GM23338 (cell line): ENCODE measurements at regions not wholly inside any gene's neighbourhood (a gene's known extent, or its start where the extent isn't known, plus 50 kb on each side); places are given as distances from the start of the nearest gene placed in this dataset.

Experiments used
- ATAC-seq: fragments of 200-7000 bp; cut with Tn5 transposase; 3 replicates; pipeline ENCODE4 v1.9.1; 2020
- DNase-seq: peaks from one replicate; pipeline ENCODE4 v3.0.0-alpha.2; 2015; ENCODE audit warnings: low spot score
- H2AFZ ChIP-seq: fragments of 200-600 bp; sonication (generic); 2 replicates; pipeline ENCODE4 v1.8.0; 2016; ENCODE audit warnings: antibody characterized with exemption, mild to moderate bottlenecking, moderate library complexity
- H3F3A ChIP-seq: fragments of 200-600 bp; sonication (generic); replicated peaks from 2 replicates; pipeline ENCODE4 v1.8.0; 2017; ENCODE audit warnings: antibody characterized with exemption, mixed run types, low read depth
- H3K27ac ChIP-seq: fragments of 200-600 bp; sonication (generic); 2 replicates; pipeline ENCODE4 v1.6.1; 2016; ENCODE audit warnings: low read depth
- H3K27me3 ChIP-seq: fragments of 200-600 bp; sonication (generic); 2 replicates; pipeline ENCODE4 v1.8.0; 2016; ENCODE audit warnings: mild to moderate bottlenecking, mixed run types, moderate library complexity; ENCODE audit not compliant: insufficient read depth
- H3K36me3 ChIP-seq: fragments of 200-600 bp; sonication (generic); 2 replicates; pipeline ENCODE4 v1.8.0; 2016; ENCODE audit warnings: mild to moderate bottlenecking; ENCODE audit not compliant: insufficient read depth
- H3K4me1 ChIP-seq: fragments of 200-600 bp; sonication (generic); 2 replicates; pipeline ENCODE4 v1.8.0; 2016; ENCODE audit warnings: mild to moderate bottlenecking, moderate library complexity; ENCODE audit not compliant: insufficient read depth
- H3K4me2 ChIP-seq: fragments of 200-600 bp; sonication (generic); 2 replicates; pipeline ENCODE4 v1.7.1; 2017; ENCODE audit warnings: mixed run types
- H3K4me3 ChIP-seq: fragments of 200-600 bp; sonication (generic); 2 replicates; pipeline ENCODE4 v1.6.1; 2016; ENCODE audit warnings: mixed run types
- H3K79me2 ChIP-seq: fragments of 200-600 bp; sonication (generic); replicated peaks from 2 replicates; pipeline ENCODE4 v1.8.0; 2017; ENCODE audit warnings: mild to moderate bottlenecking; ENCODE audit not compliant: insufficient read depth
- H3K9me2 ChIP-seq: fragments of 200-600 bp; sonication (generic); 2 replicates; pipeline ENCODE4 v1.8.0; 2017; ENCODE audit not compliant: insufficient read depth
- H4K20me1 ChIP-seq: fragments of 200-600 bp; sonication (generic); replicated peaks from 2 replicates; pipeline ENCODE4 v1.8.0; 2017; ENCODE audit warnings: mild to moderate bottlenecking; ENCODE audit not compliant: insufficient read depth
- H3K27ac Mint-ChIP-seq: 2 replicates; pipeline ENCODE4 v1.8.0; 2020; ENCODE audit warnings: inconsistent platforms, mild to moderate bottlenecking, moderate library complexity, mixed read lengths
- H3K27me3 Mint-ChIP-seq: 3 replicates; pipeline ENCODE4 v1.8.0; 2022; ENCODE audit warnings: low read depth, mild to moderate bottlenecking, moderate library complexity, mixed read lengths, inconsistent platforms; ENCODE audit not compliant: insufficient read depth, poor library complexity
- H3K36me3 Mint-ChIP-seq: 3 replicates; pipeline ENCODE4 v1.8.0; 2021; ENCODE audit warnings: low read depth, mild to moderate bottlenecking, inconsistent platforms, moderate library complexity, mixed read lengths
- H3K4me1 Mint-ChIP-seq: 3 replicates; pipeline ENCODE4 v1.8.0; 2020; ENCODE audit warnings: mild to moderate bottlenecking, inconsistent platforms, mixed read lengths
- H3K4me3 Mint-ChIP-seq: 3 replicates; pipeline ENCODE4 v1.8.0; 2021; ENCODE audit warnings: moderate library complexity, mild to moderate bottlenecking, inconsistent platforms, mixed read lengths
- H3K9me3 Mint-ChIP-seq: 3 replicates; pipeline ENCODE4 v1.8.0; 2020; ENCODE audit warnings: moderate library complexity, mild to moderate bottlenecking, inconsistent platforms, mixed read lengths
- CREB1 ChIP-seq: fragments of 250-450 bp; sonication (Bioruptor Pico); IDR thresholded peaks from 2 replicates; pipeline ENCODE4 v1.5.0; 2020; ENCODE audit warnings: low read depth, mild to moderate bottlenecking, moderate library complexity
- EZH2 ChIP-seq: fragments of 200-600 bp; sonication (generic); IDR thresholded peaks from one replicate; pipeline ENCODE4 v1.8.0; 2017; ENCODE audit warnings: antibody characterized with exemption, mild to moderate bottlenecking, low read depth; ENCODE audit not compliant: unreplicated experiment
- EZH2phosphoT487 ChIP-seq: fragments of 200-600 bp; sonication (generic); IDR thresholded peaks from one replicate; pipeline ENCODE4 v1.8.1; 2018; ENCODE audit warnings: antibody characterized with exemption; ENCODE audit not compliant: unreplicated experiment
- JUNB ChIP-seq: IDR thresholded peaks from one replicate; pipeline ENCODE4 v1.6.1; 2016; ENCODE audit warnings: antibody characterized with exemption; ENCODE audit not compliant: unreplicated experiment
- NANOG ChIP-seq: IDR thresholded peaks from 2 replicates; pipeline ENCODE4 v1.6.1; 2016; ENCODE audit warnings: antibody characterized with exemption, borderline replicate concordance
- POLR2AphosphoS5 ChIP-seq: IDR thresholded peaks from 2 replicates; pipeline ENCODE4 v1.6.1; 2016; ENCODE audit warnings: antibody characterized with exemption, low read depth
- STAT1 ChIP-seq: IDR thresholded peaks from one replicate; pipeline ENCODE4 v1.6.1; 2016; ENCODE audit warnings: antibody characterized with exemption; ENCODE audit not compliant: unreplicated experiment
- ZNF114 ChIP-seq: fragments of 250-450 bp; sonication (Bioruptor Pico); IDR thresholded peaks from 2 replicates; pipeline ENCODE4 v1.5.0; 2020; ENCODE audit warnings: mild to moderate bottlenecking, moderate library complexity
- ZNF331 ChIP-seq: fragments of 250-450 bp; sonication (Bioruptor Pico); IDR thresholded peaks from 2 replicates; pipeline ENCODE4 v1.5.0; 2020; ENCODE audit warnings: low read depth, mild to moderate bottlenecking, moderate library complexity
- TF ChIP-seq, protein P1 (sequence below): IDR thresholded peaks from one replicate; pipeline ENCODE4 v1.6.1; 2018; ENCODE audit warnings: antibody characterized with exemption; ENCODE audit not compliant: unreplicated experiment
- TF ChIP-seq, protein P2 (sequence below): IDR thresholded peaks from 2 replicates; pipeline ENCODE4 v1.6.1; 2016; ENCODE audit warnings: antibody characterized with exemption

DNA sequence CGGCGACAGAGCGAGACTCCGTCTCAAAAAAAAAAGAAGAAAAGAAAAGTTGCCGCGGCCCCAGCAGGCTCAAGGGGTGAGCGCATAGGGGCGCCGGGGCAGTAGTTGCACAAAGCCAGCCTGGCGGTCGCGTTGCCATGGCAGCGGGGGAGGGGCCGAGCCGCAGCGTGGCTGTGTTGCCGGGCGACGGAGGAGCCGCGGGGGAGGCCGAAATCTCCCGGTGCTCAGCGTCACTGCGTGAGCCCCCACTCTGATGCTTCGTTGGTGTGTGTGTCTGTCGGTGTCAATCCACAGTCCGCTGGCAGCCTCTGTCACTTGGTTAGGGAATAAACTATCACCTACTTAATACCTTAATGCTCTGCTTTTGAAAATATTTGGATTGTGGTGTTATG is 82.9 kb upstream of the C1QTNF9B start:
- H3K27ac Mint-ChIP-seq, result no peak overlapping the region
- Histone ChIP-seq H4K20me1 (no peaks in the 10 kb centered on the region), H2AFZ (peak overlapping the region; percentile 99; the same call in 1 of the 2 replicates), H3K36me3 (no peaks in the 10 kb centered on the region), H3K27ac (no peak overlapping the region), H3K4me3 (peak overlapping the region; percentile 92), H3F3A (no peaks in the 10 kb centered on the region), H3K4me2 (peak overlapping the region; percentile 99), H3K4me1 (no peaks in the 10 kb centered on the region; the same call in none of the 2 replicates), H3K9me2 (no peaks in the 10 kb centered on the region), H3K27me3 (peaks cover 4% of the 10 kb centered on the region; the same call in 1 of the 2 replicates), H3K79me2 (no peaks in the 10 kb centered on the region)
- peak overlapping the region; percentile 86 for H3K4me3 Mint-ChIP-seq
- peaks cover 15% of the 10 kb centered on the region for H3K4me1 Mint-ChIP-seq
- no peak for TF ChIP-seq EZH2phosphoT487
- peak; percentile 42 for TF ChIP-seq CREB1 (CRISPR knock-in tag)
- TF ChIP-seq STAT1, result no peak
- TF ChIP-seq EZH2, result no peak
- H3K9me3 Mint-ChIP-seq, result no peaks in the 10 kb centered on the region
- no peaks in the 10 kb centered on the region for H3K36me3 Mint-ChIP-seq
- peak; percentile 88 for ATAC-seq
- peak; percentile 86 for DNase-seq
- peaks cover 7% of the 10 kb centered on the region for H3K27me3 Mint-ChIP-seq

DNA sequence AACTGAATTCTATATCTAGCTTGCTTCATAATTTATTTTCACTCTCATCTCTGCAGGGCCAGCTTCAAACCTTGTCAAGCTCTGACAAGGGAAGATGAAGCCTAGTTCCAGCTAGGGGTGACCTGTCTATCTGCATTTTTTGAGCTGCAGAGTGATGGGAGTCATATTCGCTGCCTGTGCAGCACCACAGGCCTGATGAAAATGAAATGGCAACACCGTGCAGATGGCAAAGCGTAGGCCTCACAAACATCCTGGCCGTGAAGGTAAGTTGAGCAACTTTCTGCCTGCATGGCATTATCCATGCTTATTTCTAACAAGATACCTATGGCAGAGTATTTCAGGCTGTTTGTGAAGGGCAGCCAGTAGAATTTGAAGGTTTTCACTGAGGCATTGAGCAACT is 86.4 kb upstream of the C1QTNF9B start:
- Histone ChIP-seq H3K4me2 (no peak overlapping the region), H4K20me1 (no peaks in the 10 kb centered on the region), H3K4me1 (no peaks in the 10 kb centered on the region; the same call in none of the 2 replicates), H3K9me2 (no peaks in the 10 kb centered on the region), H3K27me3 (no peaks in the 10 kb centered on the region), H3K27ac (no peak overlapping the region), H3K79me2 (no peaks in the 10 kb centered on the region), H3K4me3 (no peak overlapping the region), H3K36me3 (no peaks in the 10 kb centered on the region), H2AFZ (no peak overlapping the region), H3F3A (no peaks in the 10 kb centered on the region)
- H3K4me1 Mint-ChIP-seq, result peaks cover 12% of the 10 kb centered on the region
- H3K4me3 Mint-ChIP-seq, result no peak overlapping the region
- DNase-seq (no peak), ATAC-seq (no peak)
- no peak overlapping the region for H3K27ac Mint-ChIP-seq
- H3K9me3 Mint-ChIP-seq, result no peaks in the 10 kb centered on the region
- peaks cover 9% of the 10 kb centered on the region for H3K27me3 Mint-ChIP-seq
- TF ChIP-seq EZH2phosphoT487, result no peak
- no peak for TF ChIP-seq EZH2
- no peak for TF ChIP-seq POLR2AphosphoS5
- H3K36me3 Mint-ChIP-seq, result no peaks in the 10 kb centered on the region

DNA sequence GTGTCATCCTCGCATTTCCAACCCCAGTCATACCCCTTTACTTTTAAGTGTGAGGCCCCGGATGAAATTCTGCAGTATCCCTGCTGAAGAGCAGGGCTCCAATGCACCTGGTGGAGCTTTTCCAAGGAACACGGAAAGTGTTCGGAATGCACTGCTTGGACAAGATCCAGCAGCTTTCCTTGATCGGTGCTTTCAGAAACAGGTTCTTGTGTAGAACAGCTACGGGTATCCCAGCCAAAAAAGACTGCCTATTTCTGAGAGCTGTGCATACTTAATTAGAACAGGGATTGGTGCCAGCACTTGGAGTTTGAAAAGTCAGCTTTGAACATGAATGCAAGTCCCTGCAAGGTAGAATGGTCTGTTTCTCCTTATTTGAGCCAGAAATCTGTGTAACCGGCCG is 87.2 kb upstream of the C1QTNF9B start:
- H3K36me3 Mint-ChIP-seq, result no peaks in the 10 kb centered on the region
- H3K4me3 Mint-ChIP-seq, result no peak overlapping the region
- Histone ChIP-seq H3K36me3 (no peaks in the 10 kb centered on the region), H3K27ac (no peak overlapping the region), H4K20me1 (no peaks in the 10 kb centered on the region), H3K4me3 (no peak overlapping the region), H3K9me2 (no peaks in the 10 kb centered on the region), H3F3A (no peaks in the 10 kb centered on the region), H3K79me2 (no peaks in the 10 kb centered on the region), H2AFZ (no peak overlapping the region; the same call in 1 of the 2 replicates), H3K4me2 (no peak overlapping the region), H3K27me3 (no peaks in the 10 kb centered on the region), H3K4me1 (no peaks in the 10 kb centered on the region)
- ATAC-seq, result no peak
- H3K27ac Mint-ChIP-seq, result no peak overlapping the region
- no peaks in the 10 kb centered on the region for H3K9me3 Mint-ChIP-seq
- DNase-seq, result no peak
- H3K27me3 Mint-ChIP-seq, result peaks cover 9% of the 10 kb centered on the region
- H3K4me1 Mint-ChIP-seq, result peaks cover 7% of the 10 kb centered on the region; the same call in 2 of the 3 replicates
- TF ChIP-seq NANOG, result no peak
- TF ChIP-seq, protein P1, sequence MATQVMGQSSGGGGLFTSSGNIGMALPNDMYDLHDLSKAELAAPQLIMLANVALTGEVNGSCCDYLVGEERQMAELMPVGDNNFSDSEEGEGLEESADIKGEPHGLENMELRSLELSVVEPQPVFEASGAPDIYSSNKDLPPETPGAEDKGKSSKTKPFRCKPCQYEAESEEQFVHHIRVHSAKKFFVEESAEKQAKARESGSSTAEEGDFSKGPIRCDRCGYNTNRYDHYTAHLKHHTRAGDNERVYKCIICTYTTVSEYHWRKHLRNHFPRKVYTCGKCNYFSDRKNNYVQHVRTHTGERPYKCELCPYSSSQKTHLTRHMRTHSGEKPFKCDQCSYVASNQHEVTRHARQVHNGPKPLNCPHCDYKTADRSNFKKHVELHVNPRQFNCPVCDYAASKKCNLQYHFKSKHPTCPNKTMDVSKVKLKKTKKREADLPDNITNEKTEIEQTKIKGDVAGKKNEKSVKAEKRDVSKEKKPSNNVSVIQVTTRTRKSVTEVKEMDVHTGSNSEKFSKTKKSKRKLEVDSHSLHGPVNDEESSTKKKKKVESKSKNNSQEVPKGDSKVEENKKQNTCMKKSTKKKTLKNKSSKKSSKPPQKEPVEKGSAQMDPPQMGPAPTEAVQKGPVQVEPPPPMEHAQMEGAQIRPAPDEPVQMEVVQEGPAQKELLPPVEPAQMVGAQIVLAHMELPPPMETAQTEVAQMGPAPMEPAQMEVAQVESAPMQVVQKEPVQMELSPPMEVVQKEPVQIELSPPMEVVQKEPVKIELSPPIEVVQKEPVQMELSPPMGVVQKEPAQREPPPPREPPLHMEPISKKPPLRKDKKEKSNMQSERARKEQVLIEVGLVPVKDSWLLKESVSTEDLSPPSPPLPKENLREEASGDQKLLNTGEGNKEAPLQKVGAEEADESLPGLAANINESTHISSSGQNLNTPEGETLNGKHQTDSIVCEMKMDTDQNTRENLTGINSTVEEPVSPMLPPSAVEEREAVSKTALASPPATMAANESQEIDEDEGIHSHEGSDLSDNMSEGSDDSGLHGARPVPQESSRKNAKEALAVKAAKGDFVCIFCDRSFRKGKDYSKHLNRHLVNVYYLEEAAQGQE, result no peak
- TF ChIP-seq EZH2phosphoT487, result no peak
- TF ChIP-seq JUNB, result no peak
- TF ChIP-seq POLR2AphosphoS5, result no peak
- no peak for TF ChIP-seq ZNF331
- TF ChIP-seq EZH2, result no peak
- no peak for TF ChIP-seq CREB1 (CRISPR knock-in tag)
- TF ChIP-seq, protein P2, sequence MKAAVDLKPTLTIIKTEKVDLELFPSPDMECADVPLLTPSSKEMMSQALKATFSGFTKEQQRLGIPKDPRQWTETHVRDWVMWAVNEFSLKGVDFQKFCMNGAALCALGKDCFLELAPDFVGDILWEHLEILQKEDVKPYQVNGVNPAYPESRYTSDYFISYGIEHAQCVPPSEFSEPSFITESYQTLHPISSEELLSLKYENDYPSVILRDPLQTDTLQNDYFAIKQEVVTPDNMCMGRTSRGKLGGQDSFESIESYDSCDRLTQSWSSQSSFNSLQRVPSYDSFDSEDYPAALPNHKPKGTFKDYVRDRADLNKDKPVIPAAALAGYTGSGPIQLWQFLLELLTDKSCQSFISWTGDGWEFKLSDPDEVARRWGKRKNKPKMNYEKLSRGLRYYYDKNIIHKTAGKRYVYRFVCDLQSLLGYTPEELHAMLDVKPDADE, result no peak
- TF ChIP-seq STAT1, result no peak
- TF ChIP-seq ZNF114 (CRISPR knock-in tag), result no peak
